Hepatocyte (in vitro differentiated cells): ENCODE measurements at regions not wholly inside any gene's neighbourhood (a gene's known extent, or its start where the extent isn't known, plus 50 kb on each side); places are given as distances from the start of the nearest gene placed in this dataset.

ENCODE experiments used
- CTCF ChIP-seq: fragments of 200-600 bp; sonication (generic); IDR thresholded peaks from 2 replicates; pipeline ENCODE4 v1.5.1; 2016; ENCODE audit warnings: antibody characterized with exemption, mild to moderate bottlenecking; ENCODE audit not compliant: poor library complexity
- EZH2 ChIP-seq: fragments of 200-600 bp; sonication (generic); IDR thresholded peaks from 2 replicates; pipeline ENCODE4 v1.6.1; 2016; ENCODE audit warnings: antibody characterized with exemption, mild to moderate bottlenecking, borderline replicate concordance
- EZH2phosphoT487 ChIP-seq: fragments of 200-600 bp; sonication (generic); IDR thresholded peaks from one replicate; pipeline ENCODE4 v1.6.1; 2018; ENCODE audit warnings: antibody characterized with exemption, mild to moderate bottlenecking, low read depth, moderate library complexity; ENCODE audit not compliant: unreplicated experiment, severe bottlenecking

GRCh38 chr3:187810021-187810446, 64.8 kb upstream of the BCL6 start:
- TF ChIP-seq EZH2 (no peak), CTCF (no peak), EZH2phosphoT487 (no peak)
